Testis (tissue), 2 donors: ENCODE measurements at regions not wholly inside any gene's neighbourhood (a gene's known extent, or its start where the extent isn't known, plus 50 kb on each side); places are given as distances from the start of the nearest gene placed in this dataset.
"Not testable (repeated sequence)": the region's sequence is repeated elsewhere in the genome, so short reads cannot be mapped to it uniquely, and the experiment has no call there.

ENCODE experiments used
- DNase-seq: peaks from one replicate; pipeline ENCODE4 v3.0.0-alpha.2; 2019
- H3K27ac ChIP-seq, 2 donors: fragments of 200-600 bp; sonication (generic); one replicate each; pipeline ENCODE4 v1.5.1; 2019
- H3K27me3 ChIP-seq: fragments of 200-600 bp; sonication (generic); one replicate; pipeline ENCODE4 v1.5.1; 2019
- H3K36me3 ChIP-seq: fragments of 200-600 bp; sonication (generic); one replicate; pipeline ENCODE4 v1.5.1; 2017; ENCODE audit warnings: low read depth; ENCODE audit errors: missing control alignments
- H3K4me1 ChIP-seq: fragments of 200-600 bp; sonication (generic); one replicate; pipeline ENCODE4 v1.5.1; 2019
- H3K4me3 ChIP-seq, 2 donors: fragments of 200-600 bp; sonication (generic); one replicate each; pipeline ENCODE4 v1.5.1; 2017 to 2019
- H3K9me3 ChIP-seq: fragments of 200-600 bp; sonication (generic); one replicate; pipeline ENCODE4 v1.5.1; 2017
- CTCF ChIP-seq, 3 experiments: fragments of 450-650 bp in 2 of 3; fragments of 200-600 bp in 1 of 3; sonication (generic) in 1 of 3; IDR thresholded peaks; one replicate each; pipeline ENCODE4 v1.5.1; 2016 to 2019; ENCODE audit warnings: antibody characterized with exemption in 3 of 3, mild to moderate bottlenecking in 2 of 3, moderate library complexity in 1 of 3
- WGBS, 2 donors: methylation state at CpG; one replicate each; pipeline ENCODE4 v1.1.5; 2018; 5-methylcytosine and 5-hydroxymethylcytosine counted together
- intact Hi-C: fragments of 100-400 bp; cut with DNase I; formaldehyde crosslinking; loops from one replicate; pipeline ENCODE4 v1.15.1; 2023; ENCODE audit warnings: low total_unique reads

- H3K27ac ChIP-seq, H3K4me3 ChIP-seq, H3K9me3 ChIP-seq, H3K27me3 ChIP-seq, H3K36me3 ChIP-seq, H3K4me1 ChIP-seq, intact Hi-C loops: not testable (repeated sequence)
- peak; percentile 20 for DNase-seq
- 22 to 24% methylated on average over 3 of the region's 3 CpGs for WGBS, 2 donors
- peak in 1 of 3 experiments; percentile 37 for TF ChIP-seq CTCF (IDR thresholded peaks at IDR 0.05)
Observed at GRCh38 chr22:12630965-12631364, 2897.0 kb upstream of the OR11H1 start.

- intact Hi-C loops, H3K27me3 ChIP-seq, H3K27ac ChIP-seq, H3K4me1 ChIP-seq, H3K9me3 ChIP-seq, H3K4me3 ChIP-seq, DNase-seq, H3K36me3 ChIP-seq: not testable (repeated sequence)
Observed at GRCh38 chr22:12637566-12638166, 2890.3 kb upstream of the OR11H1 start.

- H3K4me1 ChIP-seq, intact Hi-C loops, H3K36me3 ChIP-seq, DNase-seq, H3K27ac ChIP-seq, H3K9me3 ChIP-seq, H3K27me3 ChIP-seq, H3K4me3 ChIP-seq: not testable (repeated sequence)
- WGBS, 2 donors, result 62 to 77% methylated on average over 3 of the region's 3 CpGs
Observed at GRCh38 chr22:12638319-12638718, 2889.7 kb upstream of the OR11H1 start.
